ENCODE measurements at regions not wholly inside any gene's neighbourhood (a gene's known extent, or its start where the extent isn't known, plus 50 kb on each side); places are given as distances from the start of the nearest gene placed in this dataset.

GRCh38 chr2:2877427-2877826 is 500.2 kb downstream of the EIPR1 start (continued):
- TF ChIP-seq ATF2 (IDR thresholded peaks at IDR 0.05; ENCODE audit: low read length), result no peak
- TF ChIP-seq JUND (IDR thresholded peaks at IDR 0.05; ENCODE audit: low read length), result no peak
- TF ChIP-seq TAF1 (IDR thresholded peaks at IDR 0.05; ENCODE audit: low read depth, low read length), result no peak
- no peak for TF ChIP-seq GABPA (IDR thresholded peaks at IDR 0.05; ENCODE audit: borderline replicate concordance, insufficient read depth, low read length)
- no peak for TF ChIP-seq CHD1 (IDR thresholded peaks at IDR 0.05; ENCODE audit: low read depth, low read length)

All from H1 (cell line).